Mesendoderm (in vitro differentiated cells): ENCODE measurements at regions not wholly inside any gene's neighbourhood (a gene's known extent, or its start where the extent isn't known, plus 50 kb on each side); places are given as distances from the start of the nearest gene placed in this dataset.

Experiments used
- DNase-seq: peaks from one replicate; pipeline ENCODE4 v3.0.0; 2013
- H2AK5ac ChIP-seq: 2 replicates; pipeline ENCODE4 v1.6.1; 2013; ENCODE audit warnings: low read length, inconsistent platforms
- H2BK120ac ChIP-seq: 2 replicates; pipeline ENCODE4 v1.6.1; 2013; ENCODE audit warnings: low read depth, mild to moderate bottlenecking, low read length, moderate library complexity, mixed read lengths
- H2BK15ac ChIP-seq: replicated peaks from 2 replicates; pipeline ENCODE4 v1.6.1; 2013; ENCODE audit warnings: low read depth, mild to moderate bottlenecking, moderate library complexity
- H2BK5ac ChIP-seq: 2 replicates; pipeline ENCODE4 v1.6.1; 2013; ENCODE audit warnings: low read length, inconsistent platforms
- H3K18ac ChIP-seq: 2 replicates; pipeline ENCODE4 v1.6.1; 2013; ENCODE audit warnings: mild to moderate bottlenecking, low read length, mixed read lengths
- H3K23ac ChIP-seq: one replicate; pipeline ENCODE4 v1.6.1; 2013; ENCODE audit warnings: low read length
- H3K27ac ChIP-seq: 2 replicates; pipeline ENCODE4 v1.5.1; 2013; ENCODE audit warnings: low read depth, mild to moderate bottlenecking, inconsistent platforms, low read length, moderate library complexity
- H3K27me3 ChIP-seq: 2 replicates; pipeline ENCODE4 v1.6.1; 2013; ENCODE audit warnings: low read length, control low read depth, mild to moderate bottlenecking, inconsistent platforms; ENCODE audit not compliant: insufficient read depth, poor library complexity
- H3K36me3 ChIP-seq: 2 replicates; pipeline ENCODE4 v1.6.1; 2013; ENCODE audit warnings: low read length, inconsistent platforms; ENCODE audit not compliant: control insufficient read depth, insufficient read depth
- H3K4ac ChIP-seq: one replicate; pipeline ENCODE4 v1.6.1; 2013; ENCODE audit warnings: low read depth, mild to moderate bottlenecking, low read length, moderate library complexity
- H3K4me1 ChIP-seq: 2 replicates; pipeline ENCODE4 v1.6.1; 2013; ENCODE audit warnings: low read depth, low read length, inconsistent platforms; ENCODE audit not compliant: control insufficient read depth
- H3K4me2 ChIP-seq: 2 replicates; pipeline ENCODE4 v1.6.1; 2013; ENCODE audit warnings: low read length
- H3K4me3 ChIP-seq: 2 replicates; pipeline ENCODE4 v1.5.1; 2013; ENCODE audit warnings: mild to moderate bottlenecking, low read length
- H3K56ac ChIP-seq: one replicate; pipeline ENCODE4 v1.6.1; 2013; ENCODE audit warnings: low read length
- H3K79me1 ChIP-seq: 2 replicates; pipeline ENCODE4 v1.6.1; 2013; ENCODE audit warnings: low read length, inconsistent platforms
- H3K79me2 ChIP-seq: 2 replicates; pipeline ENCODE4 v1.6.1; 2013; ENCODE audit warnings: mild to moderate bottlenecking, low read length; ENCODE audit not compliant: control insufficient read depth, insufficient read depth
- H3K9ac ChIP-seq: 2 replicates; pipeline ENCODE4 v1.6.1; 2013; ENCODE audit warnings: low read length, inconsistent platforms
- H4K5ac ChIP-seq: one replicate; pipeline ENCODE4 v1.6.1; 2013; ENCODE audit warnings: low read length
- H4K8ac ChIP-seq: one replicate; pipeline ENCODE4 v1.6.1; 2013; ENCODE audit warnings: low read depth, mild to moderate bottlenecking, control low read depth, low read length, moderate library complexity
- WGBS: extraction: QIAGEN DNeasy Blood & Tissue Kit; methylation state at CpG from one replicate; pipeline ENCODE4 v1.1.7; 2013; ENCODE audit warnings: low lambda C conversion rate, missing lambda C conversion rate; ENCODE audit not compliant: insufficient coverage; ENCODE audit errors: extremely low coverage; 5-methylcytosine and 5-hydroxymethylcytosine counted together

GRCh38 chr9:108235609-108236008 is 620.2 kb downstream of the ACTL7B start:
- no peak overlapping the region for H2AK5ac ChIP-seq
- H3K18ac ChIP-seq = no peak overlapping the region
- no peaks in the 10 kb centered on the region for H3K79me2 ChIP-seq
- H3K4me1 ChIP-seq = no peaks in the 10 kb centered on the region
- no peak overlapping the region for H3K4ac ChIP-seq
- no peak overlapping the region for H3K4me2 ChIP-seq
- no CpG with 5 or more reads among the region's 3 CpGs for WGBS
- peak; percentile 72 for DNase-seq
- no peak overlapping the region for H4K5ac ChIP-seq
- H2BK120ac ChIP-seq = no peak overlapping the region
- H3K4me3 ChIP-seq = no peak overlapping the region
- no peak overlapping the region for H2BK5ac ChIP-seq
- no peaks in the 10 kb centered on the region for H3K36me3 ChIP-seq
- H3K79me1 ChIP-seq = no peaks in the 10 kb centered on the region
- no peak overlapping the region for H2BK15ac ChIP-seq
- no peaks in the 10 kb centered on the region for H3K27me3 ChIP-seq
- H3K27ac ChIP-seq = no peak overlapping the region
- H3K9ac ChIP-seq = no peak overlapping the region
- H3K23ac ChIP-seq = no peak overlapping the region
- H3K56ac ChIP-seq = no peak overlapping the region
- H4K8ac ChIP-seq = no peak overlapping the region

GRCh38 chr9:108234811-108235210 is 621.0 kb downstream of the ACTL7B start:
- no peak overlapping the region for H3K23ac ChIP-seq

GRCh38 chr9:108225149-108225800 is 630.5 kb downstream of the ACTL7B start:
- no peak overlapping the region for H3K23ac ChIP-seq
- no peak overlapping the region for H3K9ac ChIP-seq
- no peak overlapping the region for H3K27ac ChIP-seq
- H3K4me3 ChIP-seq = no peak overlapping the region
- no peak overlapping the region for H4K5ac ChIP-seq
- no peak overlapping the region for H2BK120ac ChIP-seq
- no peak overlapping the region for H2BK5ac ChIP-seq
- no peak overlapping the region for H3K4ac ChIP-seq
- H3K4me1 ChIP-seq = no peaks in the 10 kb centered on the region
- no peaks in the 10 kb centered on the region for H3K79me1 ChIP-seq
- no peak overlapping the region for H3K56ac ChIP-seq
- no peak overlapping the region for H4K8ac ChIP-seq
- no peak for DNase-seq
- H2BK15ac ChIP-seq = no peak overlapping the region
- no peaks in the 10 kb centered on the region for H3K27me3 ChIP-seq
- H3K36me3 ChIP-seq = no peaks in the 10 kb centered on the region
- no peak overlapping the region for H2AK5ac ChIP-seq
- H3K18ac ChIP-seq = no peak overlapping the region
- no peaks in the 10 kb centered on the region for H3K79me2 ChIP-seq
- H3K4me2 ChIP-seq = no peak overlapping the region
- no CpG with 5 or more reads among the region's 5 CpGs for WGBS

More at GRCh38 chr9:108234811-108235210, 621.0 kb downstream of the ACTL7B start:
- Histone ChIP-seq H4K8ac (no peak overlapping the region), H3K9ac (no peak overlapping the region), H3K4me3 (no peak overlapping the region), H2BK120ac (no peak overlapping the region), H3K56ac (no peak overlapping the region), H4K5ac (no peak overlapping the region), H3K4me1 (no peaks in the 10 kb centered on the region), H3K36me3 (no peaks in the 10 kb centered on the region), H3K79me1 (no peaks in the 10 kb centered on the region), H2BK15ac (no peak overlapping the region), H3K18ac (no peak overlapping the region), H3K27me3 (no peaks in the 10 kb centered on the region), H3K4me2 (no peak overlapping the region), H3K4ac (no peak overlapping the region), H2BK5ac (no peak overlapping the region), H3K79me2 (no peaks in the 10 kb centered on the region), H3K27ac (no peak overlapping the region), H2AK5ac (no peak overlapping the region)
- DNase-seq = peak; percentile 13
- no CpG with 5 or more reads among the region's 5 CpGs for WGBS

- H3K4me2 ChIP-seq = no peak overlapping the region
- H3K36me3 ChIP-seq = no peaks in the 10 kb centered on the region
- no peak overlapping the region for H3K18ac ChIP-seq
- H3K27me3 ChIP-seq = no peaks in the 10 kb centered on the region
- H2BK120ac ChIP-seq = no peak overlapping the region
- H3K27ac ChIP-seq = no peak overlapping the region
- no peak overlapping the region for H4K5ac ChIP-seq
- H2BK15ac ChIP-seq = no peak overlapping the region
- no CpG with 5 or more reads among the region's 3 CpGs for WGBS
- H3K4me1 ChIP-seq = no peaks in the 10 kb centered on the region
- no peaks in the 10 kb centered on the region for H3K79me2 ChIP-seq
- H2BK5ac ChIP-seq = no peak overlapping the region
- no peak overlapping the region for H3K23ac ChIP-seq
- H3K4ac ChIP-seq = no peak overlapping the region
- H3K9ac ChIP-seq = no peak overlapping the region
- H4K8ac ChIP-seq = no peak overlapping the region
- H3K79me1 ChIP-seq = no peaks in the 10 kb centered on the region
- no peak overlapping the region for H3K4me3 ChIP-seq
- no peak overlapping the region for H2AK5ac ChIP-seq
- H3K56ac ChIP-seq = no peak overlapping the region
- no peak for DNase-seq
Measured at GRCh38 chr9:108224716-108225115, 631.1 kb downstream of the ACTL7B start.

- Histone ChIP-seq H4K8ac (no peak overlapping the region), H2AK5ac (no peak overlapping the region), H3K4me3 (no peak overlapping the region), H3K4me2 (no peak overlapping the region), H3K79me2 (no peaks in the 10 kb centered on the region), H3K4ac (no peak overlapping the region), H3K27me3 (no peaks in the 10 kb centered on the region), H2BK5ac (no peak overlapping the region), H3K36me3 (no peaks in the 10 kb centered on the region), H4K5ac (no peak overlapping the region), H3K79me1 (no peaks in the 10 kb centered on the region), H3K4me1 (no peaks in the 10 kb centered on the region), H2BK120ac (no peak overlapping the region), H3K27ac (no peak overlapping the region), H3K56ac (no peak overlapping the region), H2BK15ac (no peak overlapping the region), H3K18ac (no peak overlapping the region), H3K9ac (no peak overlapping the region), H3K23ac (no peak overlapping the region)
- no peak for DNase-seq
- no CpG with 5 or more reads among the region's 4 CpGs for WGBS
Measured at GRCh38 chr9:108219664-108220063, 636.1 kb downstream of the ACTL7B start.
